HCT116 (cell line): ENCODE measurements at regions not wholly inside any gene's neighbourhood (a gene's known extent, or its start where the extent isn't known, plus 50 kb on each side); places are given as distances from the start of the nearest gene placed in this dataset.

Experiments used
- ATAC-seq: fragments of 200-7000 bp; cut with Tn5 transposase; 2 replicates; pipeline ENCODE4 v1.9.1; 2020; ENCODE audit warnings: mild to moderate bottlenecking, moderate library complexity
- BruUV-seq: library from RNA; stranded (reverse); fragments of 400-500 nt; replicated peaks from 2 replicates; lab custom pipeline; 2021; lab: Mats Ljungman, UMichigan
- CTCF ChIA-PET: fragments of 300-600 bp; sonication (Branson Sonifier 250); formaldehyde crosslinking; loops from one replicate; lab custom pipeline; 2021; ENCODE audit warnings: antibody characterized with exemption; lab: Charles Lee
- POLR2A ChIA-PET: fragments of 300-600, 350-600 bp; sonication (Branson Sonifier 250); formaldehyde crosslinking; loops from one replicate; lab custom pipeline; 2021; ENCODE audit warnings: antibody characterized with exemption; lab: Charles Lee
- RAD21 ChIA-PET, 2 experiments: fragments of 300-600 bp; sonication (Branson Sonifier 250); formaldehyde crosslinking; loops; one replicate each; lab custom pipeline; 2023; ENCODE audit warnings: low total read pairs in 2 of 2; ENCODE audit not compliant: uncharacterized antibody in 2 of 2, unreplicated experiment in 2 of 2, low non-redundant PET in 1 of 2; lab: Charles Lee
- DNase-seq: peaks from one replicate; pipeline ENCODE4 v3.0.0-alpha.2; 2010; ENCODE audit warnings: low read depth, low spot score
- H2AFZ ChIP-seq: fragments of 200-600 bp; shearing (Covaris generic), sonication (generic); 2 replicates; pipeline ENCODE4 v1.6.1; 2017; ENCODE audit warnings: low read depth, mixed run types, mixed read lengths, antibody characterized with exemption, low read length; ENCODE audit not compliant: poor library complexity, severe bottlenecking
- H3K27ac ChIP-seq: 2 replicates; pipeline ENCODE4 v1.5.1; 2012; ENCODE audit warnings: low read depth, low read length
- H3K27me3 ChIP-seq: fragments of 200-600 bp; sonication (generic); 2 replicates; pipeline ENCODE4 v1.6.1; 2016; ENCODE audit warnings: mixed run types, low read length, mixed read lengths; ENCODE audit not compliant: insufficient read depth
- H3K36me3 ChIP-seq, 2 experiments: fragments of 200-500 bp in 1 of 2; fragments of 200-600 bp in 1 of 2; sonication (Bioruptor generic) in 1 of 2; sonication (generic) in 1 of 2; 2 replicates each; pipeline versions ENCODE4 v1.5.1 to v1.6.1; 2014 to 2016; ENCODE audit warnings: low read length in 2 of 2, inconsistent platforms in 1 of 2, mixed read lengths in 1 of 2, mixed run types in 1 of 2; ENCODE audit not compliant: insufficient read depth in 2 of 2, control insufficient read depth in 1 of 2
- H3K4me1 ChIP-seq, 2 experiments: fragments of 200-600 bp in 1 of 2; sonication (generic) in 1 of 2; 2 replicates each; pipeline versions ENCODE4 v1.5.1 to v1.6.1; 2012 to 2017; ENCODE audit warnings: low read length in 2 of 2, inconsistent platforms in 1 of 2, mild to moderate bottlenecking in 1 of 2, mixed read lengths in 1 of 2, mixed run types in 1 of 2, moderate library complexity in 1 of 2; ENCODE audit not compliant: insufficient read depth in 2 of 2, control insufficient read depth in 1 of 2
- H3K4me2 ChIP-seq: fragments of 200-600 bp; sonication (generic); 2 replicates; pipeline ENCODE4 v1.6.1; 2017; ENCODE audit warnings: mixed run types, low read length, mixed read lengths
- H3K4me3 ChIP-seq, 2 experiments: fragments of 200-600 bp in 1 of 2; sonication (generic) in 1 of 2; replicated peaks in 1 of 2; 2 replicates each; pipeline ENCODE4 v1.5.1; 2011 to 2016; ENCODE audit warnings: low read length in 2 of 2, control low read depth in 1 of 2, low read depth in 1 of 2, mild to moderate bottlenecking in 1 of 2, mixed read lengths in 1 of 2, mixed run types in 1 of 2
- H3K79me2 ChIP-seq: fragments of 200-600 bp; sonication (generic); 2 replicates; pipeline ENCODE4 v1.6.1; 2017; ENCODE audit warnings: mild to moderate bottlenecking, mixed run types, low read length, moderate library complexity, mixed read lengths; ENCODE audit not compliant: insufficient read depth
- H3K9ac ChIP-seq: fragments of 200-600 bp; sonication (generic); 2 replicates; pipeline ENCODE4 v1.6.1; 2016; ENCODE audit warnings: low read length, mixed read lengths
- H3K9me2 ChIP-seq: fragments of 200-600 bp; sonication (generic), shearing (Covaris generic); 2 replicates; pipeline ENCODE4 v1.6.1; 2017; ENCODE audit warnings: mixed run types, mild to moderate bottlenecking, moderate library complexity; ENCODE audit not compliant: insufficient read depth
- H3K9me3 ChIP-seq, 2 experiments: fragments of 200-500 bp in 1 of 2; fragments of 200-600 bp in 1 of 2; sonication (Bioruptor generic) in 1 of 2; sonication (generic) in 1 of 2; 2 replicates each; pipeline ENCODE4 v1.6.1; 2014 to 2017; ENCODE audit warnings: low read length in 2 of 2, mixed read lengths in 2 of 2, inconsistent platforms in 1 of 2, low read depth in 1 of 2, mild to moderate bottlenecking in 1 of 2, mixed run types in 1 of 2, moderate library complexity in 1 of 2; ENCODE audit not compliant: control insufficient read depth in 1 of 2, insufficient read depth in 1 of 2
- H4K20me1 ChIP-seq: fragments of 200-600 bp; sonication (generic), shearing (Covaris generic); 2 replicates; pipeline ENCODE4 v1.6.1; 2017; ENCODE audit warnings: mixed run types, mild to moderate bottlenecking, moderate library complexity; ENCODE audit not compliant: insufficient read depth
- CBX3 ChIP-seq: IDR thresholded peaks from 2 replicates; pipeline ENCODE4 v1.6.1; 2012; ENCODE audit warnings: low read depth
- CEBPB ChIP-seq: IDR thresholded peaks from 2 replicates; pipeline ENCODE4 v1.6.1; 2012; ENCODE audit warnings: low read depth
- EGR1 ChIP-seq: IDR thresholded peaks from 2 replicates; pipeline ENCODE4 v1.6.1; 2012; ENCODE audit warnings: low read depth
- EZH2 ChIP-seq: fragments of 200-600 bp; sonication (generic); IDR thresholded peaks from 2 replicates; pipeline ENCODE4 v1.6.1; 2017; ENCODE audit warnings: antibody characterized with exemption, mixed run types
- EZH2phosphoT487 ChIP-seq: fragments of 200-600 bp; IDR thresholded peaks from 2 replicates; pipeline ENCODE4 v1.6.1; 2018; ENCODE audit warnings: antibody characterized with exemption, borderline replicate concordance
- FOSL1 ChIP-seq: IDR thresholded peaks from 2 replicates; pipeline ENCODE4 v1.6.1; 2012; ENCODE audit warnings: low read depth
- JUND ChIP-seq: IDR thresholded peaks from 2 replicates; pipeline ENCODE4 v1.6.1; 2012
- POLR2AphosphoS5 ChIP-seq: IDR thresholded peaks from 2 replicates; pipeline ENCODE4 v1.6.1; 2011; ENCODE audit warnings: mild to moderate bottlenecking, low read depth, low read length, moderate library complexity
- RAD21 ChIP-seq: IDR thresholded peaks from 2 replicates; pipeline ENCODE4 v1.6.1; 2012; ENCODE audit warnings: low read depth, mild to moderate bottlenecking
- SIN3A ChIP-seq: IDR thresholded peaks from 2 replicates; pipeline ENCODE4 v1.6.1; 2012; ENCODE audit warnings: low read depth
- SRF ChIP-seq: IDR thresholded peaks from 2 replicates; pipeline ENCODE4 v1.6.1; 2012; ENCODE audit warnings: low read depth
- TCF7L2 ChIP-seq: IDR thresholded peaks from 2 replicates; pipeline ENCODE4 v1.7.0; 2011; ENCODE audit warnings: borderline replicate concordance, inconsistent platforms; ENCODE audit not compliant: insufficient read depth, insufficient read length; ENCODE audit errors: extremely low read depth
- YY1 ChIP-seq: IDR thresholded peaks from 2 replicates; pipeline ENCODE4 v1.6.1; 2011; ENCODE audit warnings: low read length, low read depth, moderate library complexity, mild to moderate bottlenecking; ENCODE audit not compliant: insufficient replicate concordance; ENCODE audit errors: extremely low read depth
- ZFX ChIP-seq: fragments of 450-650 bp; IDR thresholded peaks from 2 replicates; pipeline ENCODE4 v1.6.1; 2017
- ZNF274 ChIP-seq: fragments of 200-500 bp; sonication (Bioruptor generic); IDR thresholded peaks from 2 replicates; pipeline ENCODE4 v1.6.1; 2014; ENCODE audit warnings: mild to moderate bottlenecking, low read depth, low read length, inconsistent platforms
- intact Hi-C: fragments of 100-400 bp; cut with micrococcal nuclease; formaldehyde crosslinking; loops from 2 replicates; pipeline ENCODE4 v1.10.0; 2022
- TF ChIP-seq, protein P1 (sequence below): IDR thresholded peaks from 2 replicates; pipeline ENCODE4 v1.6.1; 2012
- TF ChIP-seq, protein P2 (sequence below): IDR thresholded peaks from 2 replicates; pipeline ENCODE4 v1.6.1; 2012
- TF ChIP-seq, protein P3 (sequence below), 3 experiments: fragments of 200-600 bp in 1 of 3; sonication (generic) in 1 of 3; IDR thresholded peaks in 2 of 3; conservative IDR thresholded peaks in 1 of 3; 2 replicates each; pipeline ENCODE4 v1.5.1; 2012 to 2017; ENCODE audit warnings: low read depth in 2 of 3, low read length in 2 of 3, antibody characterized with exemption in 1 of 3, borderline replicate concordance in 1 of 3, control low read depth in 1 of 3, mild to moderate bottlenecking in 1 of 3, mixed read lengths in 1 of 3, mixed run types in 1 of 3, moderate library complexity in 1 of 3; ENCODE audit not compliant: insufficient read depth in 1 of 3
- TF ChIP-seq, protein P4 (sequence below): IDR thresholded peaks from 2 replicates; pipeline ENCODE4 v1.6.1; 2011; ENCODE audit warnings: mild to moderate bottlenecking, low read length, moderate library complexity; ENCODE audit not compliant: insufficient replicate concordance; ENCODE audit errors: extremely low read depth

DNA sequence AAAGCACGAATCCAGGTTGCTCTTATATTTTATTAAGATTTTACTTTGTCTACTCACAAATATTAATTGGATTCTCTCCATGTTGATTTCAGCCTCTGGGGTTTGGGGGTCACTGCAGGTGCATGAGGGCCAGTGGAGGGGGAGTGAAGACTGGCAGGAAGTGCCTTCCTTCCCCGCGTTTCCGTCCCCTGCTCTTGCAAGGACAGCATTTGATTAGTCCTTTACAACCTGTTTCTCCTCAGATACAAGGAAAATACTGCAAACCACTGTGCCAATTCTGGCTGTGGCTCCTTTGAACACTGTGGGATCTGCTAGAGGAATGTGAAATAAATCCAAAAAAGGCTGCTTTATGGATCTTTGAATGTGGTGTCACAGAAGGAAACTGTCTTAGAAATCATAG, 291.8 kb downstream of the ETNK1 start (continued):
- TF ChIP-seq ZNF274 (no peak), RAD21 (no peak)

DNA sequence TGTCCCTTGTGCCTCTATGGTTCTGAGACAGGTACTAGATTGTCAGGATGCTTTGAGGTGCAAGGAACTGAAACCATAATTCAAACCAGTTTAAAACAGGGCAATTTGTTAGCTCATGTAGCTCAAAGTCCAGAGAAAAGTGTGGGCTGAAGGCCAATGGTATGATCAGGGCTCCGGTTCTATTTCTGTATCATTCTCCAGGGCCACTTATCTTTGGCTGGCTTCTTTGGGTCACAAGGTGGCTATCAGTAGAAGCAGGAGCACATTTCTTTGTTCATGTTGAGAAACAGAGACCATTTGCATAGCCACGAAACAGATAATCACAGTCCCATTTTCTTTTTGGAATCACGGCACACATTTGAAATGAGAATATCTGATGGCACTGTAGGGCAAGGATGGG, 294.9 kb downstream of the ETNK1 start:
- H3K27me3 ChIP-seq, result no peaks in the 10 kb centered on the region
- H3K27ac ChIP-seq, result no peak overlapping the region
- no peaks in the 10 kb centered on the region for H3K9me3 ChIP-seq
- TF ChIP-seq, protein P1, sequence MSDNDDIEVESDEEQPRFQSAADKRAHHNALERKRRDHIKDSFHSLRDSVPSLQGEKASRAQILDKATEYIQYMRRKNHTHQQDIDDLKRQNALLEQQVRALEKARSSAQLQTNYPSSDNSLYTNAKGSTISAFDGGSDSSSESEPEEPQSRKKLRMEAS, result no peak
- no peak for TF ChIP-seq POLR2AphosphoS5
- TF ChIP-seq TCF7L2, result no peak
- TF ChIP-seq ZFX, result no peak
- TF ChIP-seq FOSL1, result no peak
- TF ChIP-seq, protein P2, sequence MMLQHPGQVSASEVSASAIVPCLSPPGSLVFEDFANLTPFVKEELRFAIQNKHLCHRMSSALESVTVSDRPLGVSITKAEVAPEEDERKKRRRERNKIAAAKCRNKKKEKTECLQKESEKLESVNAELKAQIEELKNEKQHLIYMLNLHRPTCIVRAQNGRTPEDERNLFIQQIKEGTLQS, result no peak
- no peak for TF ChIP-seq RAD21
- no peak for TF ChIP-seq EZH2
- no peak for TF ChIP-seq CEBPB
- no peak for TF ChIP-seq EZH2phosphoT487
- TF ChIP-seq CBX3, result no peak
- no peak for TF ChIP-seq EGR1
- no peak for TF ChIP-seq JUND
- no peak for TF ChIP-seq YY1
- TF ChIP-seq SIN3A, result no peak
- TF ChIP-seq ZNF274, result no peak
- TF ChIP-seq, protein P3, sequence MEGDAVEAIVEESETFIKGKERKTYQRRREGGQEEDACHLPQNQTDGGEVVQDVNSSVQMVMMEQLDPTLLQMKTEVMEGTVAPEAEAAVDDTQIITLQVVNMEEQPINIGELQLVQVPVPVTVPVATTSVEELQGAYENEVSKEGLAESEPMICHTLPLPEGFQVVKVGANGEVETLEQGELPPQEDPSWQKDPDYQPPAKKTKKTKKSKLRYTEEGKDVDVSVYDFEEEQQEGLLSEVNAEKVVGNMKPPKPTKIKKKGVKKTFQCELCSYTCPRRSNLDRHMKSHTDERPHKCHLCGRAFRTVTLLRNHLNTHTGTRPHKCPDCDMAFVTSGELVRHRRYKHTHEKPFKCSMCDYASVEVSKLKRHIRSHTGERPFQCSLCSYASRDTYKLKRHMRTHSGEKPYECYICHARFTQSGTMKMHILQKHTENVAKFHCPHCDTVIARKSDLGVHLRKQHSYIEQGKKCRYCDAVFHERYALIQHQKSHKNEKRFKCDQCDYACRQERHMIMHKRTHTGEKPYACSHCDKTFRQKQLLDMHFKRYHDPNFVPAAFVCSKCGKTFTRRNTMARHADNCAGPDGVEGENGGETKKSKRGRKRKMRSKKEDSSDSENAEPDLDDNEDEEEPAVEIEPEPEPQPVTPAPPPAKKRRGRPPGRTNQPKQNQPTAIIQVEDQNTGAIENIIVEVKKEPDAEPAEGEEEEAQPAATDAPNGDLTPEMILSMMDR (IDR thresholded peaks at IDR 0.05 in 2 of 3, conservative IDR thresholded peaks at IDR 0.05 in 1 of 3; ENCODE audit: borderline replicate concordance in 1 of 3, insufficient read depth in 1 of 3, low read depth in 2 of 3, low read length in 2 of 3), result no peak
- TF ChIP-seq SRF, result no peak
- TF ChIP-seq, protein P4, sequence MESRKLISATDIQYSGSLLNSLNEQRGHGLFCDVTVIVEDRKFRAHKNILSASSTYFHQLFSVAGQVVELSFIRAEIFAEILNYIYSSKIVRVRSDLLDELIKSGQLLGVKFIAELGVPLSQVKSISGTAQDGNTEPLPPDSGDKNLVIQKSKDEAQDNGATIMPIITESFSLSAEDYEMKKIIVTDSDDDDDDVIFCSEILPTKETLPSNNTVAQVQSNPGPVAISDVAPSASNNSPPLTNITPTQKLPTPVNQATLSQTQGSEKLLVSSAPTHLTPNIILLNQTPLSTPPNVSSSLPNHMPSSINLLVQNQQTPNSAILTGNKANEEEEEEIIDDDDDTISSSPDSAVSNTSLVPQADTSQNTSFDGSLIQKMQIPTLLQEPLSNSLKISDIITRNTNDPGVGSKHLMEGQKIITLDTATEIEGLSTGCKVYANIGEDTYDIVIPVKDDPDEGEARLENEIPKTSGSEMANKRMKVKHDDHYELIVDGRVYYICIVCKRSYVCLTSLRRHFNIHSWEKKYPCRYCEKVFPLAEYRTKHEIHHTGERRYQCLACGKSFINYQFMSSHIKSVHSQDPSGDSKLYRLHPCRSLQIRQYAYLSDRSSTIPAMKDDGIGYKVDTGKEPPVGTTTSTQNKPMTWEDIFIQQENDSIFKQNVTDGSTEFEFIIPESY, result no peak
- TF ChIP-seq, all 23 proteins: peak for 0
- Histone ChIP-seq H3K4me3 (no peak overlapping the region), H3K36me3 (no peaks in the 10 kb centered on the region), H3K4me1 (no peaks in the 10 kb centered on the region), H3K79me2 (no peaks in the 10 kb centered on the region), H3K9me2 (no peaks in the 10 kb centered on the region), H3K4me2 (no peak overlapping the region), H3K9ac (no peak overlapping the region), H2AFZ (no peak overlapping the region), H4K20me1 (no peaks in the 10 kb centered on the region)
- ATAC-seq (no peak), DNase-seq (no peak)
- BruUV-seq, result no TSS peak
- ChIA-PET CTCF (no interaction called here), POLR2A (no interaction called here), RAD21 (no interaction called here)
- intact Hi-C loops, result no loop called here
